ENCODE measurements at regions not wholly inside any gene's neighbourhood (a gene's known extent, or its start where the extent isn't known, plus 50 kb on each side); places are given as distances from the start of the nearest gene placed in this dataset.

DNA sequence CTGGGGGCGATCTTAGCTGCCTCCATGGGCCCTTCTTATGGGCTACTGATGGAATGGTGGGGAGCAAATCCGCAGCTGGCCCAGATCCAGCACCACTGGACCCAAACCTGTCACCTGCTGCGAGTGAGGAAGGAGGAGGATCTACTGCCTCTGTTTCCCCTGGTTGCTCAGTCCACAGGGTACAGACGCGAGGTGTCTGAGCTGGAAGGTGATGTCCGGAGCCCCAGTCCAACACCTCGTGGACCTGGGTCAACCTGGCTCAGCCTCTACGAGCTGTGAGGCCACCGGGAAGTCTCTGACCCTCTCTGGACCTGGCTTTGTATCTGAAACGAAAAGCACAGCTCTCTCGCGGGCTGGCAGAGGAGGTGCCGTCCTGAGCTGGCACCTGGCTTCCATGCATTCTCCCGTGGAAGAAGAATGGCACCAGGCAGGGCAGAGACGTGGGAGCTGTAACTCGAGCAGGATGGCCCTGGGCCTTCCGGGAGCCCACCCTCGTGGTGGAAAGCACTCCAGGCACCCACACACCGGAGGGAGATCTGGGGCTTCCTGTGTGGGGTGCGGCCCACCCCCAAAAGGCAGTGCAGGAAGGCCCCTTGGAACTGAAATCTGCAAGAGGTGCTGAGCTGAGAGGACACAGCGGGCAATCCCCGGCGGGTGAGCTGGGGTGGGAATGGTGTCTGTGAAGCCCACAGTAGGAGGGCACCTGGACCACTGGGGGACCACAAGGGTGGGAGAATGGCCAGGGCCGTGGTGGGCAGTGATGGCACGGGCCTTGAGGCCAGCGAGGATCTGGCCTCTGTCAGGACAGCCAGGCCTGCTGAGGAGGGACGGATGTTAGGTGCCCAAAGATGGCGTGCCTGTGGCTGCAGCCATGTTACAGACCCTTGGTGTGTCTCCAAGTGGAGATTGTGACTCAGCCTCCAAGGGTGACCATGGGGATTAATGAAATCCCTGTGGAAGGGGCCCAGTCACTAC, 133.4 kb downstream of the OLFM1 start:
- DNase-seq: no peak

DNA sequence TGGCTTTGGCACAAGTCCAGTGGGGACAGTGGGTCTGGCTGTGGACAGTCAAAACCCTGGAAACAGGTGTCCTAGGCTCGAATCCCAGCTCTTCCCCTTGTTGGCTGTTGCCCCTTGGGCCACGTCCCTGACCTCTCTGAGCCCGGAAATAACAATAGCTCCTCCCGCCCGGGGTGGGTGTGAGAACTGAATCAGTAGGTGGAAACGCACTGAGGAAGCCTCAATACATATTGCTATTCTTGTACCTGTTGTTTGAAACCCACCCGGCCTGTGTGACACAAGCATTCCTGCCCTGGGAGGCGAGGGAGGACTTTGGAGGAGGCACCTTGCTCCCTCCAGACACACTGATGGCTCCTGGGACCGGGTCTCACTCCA, 134.1 kb downstream of the OLFM1 start:
- DNase-seq: no peak

DNA sequence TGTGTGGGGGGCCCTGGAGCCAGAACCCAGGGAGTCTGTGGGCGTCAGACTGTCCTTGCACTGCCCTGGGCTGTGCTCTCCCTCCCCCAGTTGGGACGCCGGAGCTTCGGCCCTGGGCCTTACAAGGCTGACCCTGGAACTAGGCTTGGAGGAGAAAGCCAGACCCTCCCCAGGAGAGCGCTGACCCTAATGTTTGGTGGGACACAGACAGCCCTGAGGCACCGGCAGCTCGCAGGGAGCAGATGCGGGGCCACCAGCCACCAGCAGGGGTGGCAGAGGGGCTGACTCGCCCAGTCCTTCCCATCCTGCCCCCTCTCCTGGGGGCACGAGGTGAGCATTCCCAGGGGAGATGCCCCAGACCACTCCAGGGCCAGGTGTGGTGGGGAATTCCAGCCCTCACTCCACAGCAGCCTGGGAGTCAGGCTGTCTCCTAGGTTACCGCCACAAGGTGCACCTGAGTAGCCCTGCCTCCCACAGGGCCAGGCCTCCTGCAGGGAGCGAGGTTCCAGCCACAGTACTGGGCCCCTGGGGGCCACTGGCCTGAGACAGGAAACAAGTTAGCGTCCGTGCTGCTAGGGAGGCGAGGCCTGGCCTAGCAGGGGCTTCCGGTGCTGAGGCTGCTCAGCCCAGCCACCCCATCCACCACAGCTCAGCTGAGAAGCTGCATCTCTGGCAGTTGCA, 134.6 kb downstream of the OLFM1 start:
- DNase-seq: no peak

DNA sequence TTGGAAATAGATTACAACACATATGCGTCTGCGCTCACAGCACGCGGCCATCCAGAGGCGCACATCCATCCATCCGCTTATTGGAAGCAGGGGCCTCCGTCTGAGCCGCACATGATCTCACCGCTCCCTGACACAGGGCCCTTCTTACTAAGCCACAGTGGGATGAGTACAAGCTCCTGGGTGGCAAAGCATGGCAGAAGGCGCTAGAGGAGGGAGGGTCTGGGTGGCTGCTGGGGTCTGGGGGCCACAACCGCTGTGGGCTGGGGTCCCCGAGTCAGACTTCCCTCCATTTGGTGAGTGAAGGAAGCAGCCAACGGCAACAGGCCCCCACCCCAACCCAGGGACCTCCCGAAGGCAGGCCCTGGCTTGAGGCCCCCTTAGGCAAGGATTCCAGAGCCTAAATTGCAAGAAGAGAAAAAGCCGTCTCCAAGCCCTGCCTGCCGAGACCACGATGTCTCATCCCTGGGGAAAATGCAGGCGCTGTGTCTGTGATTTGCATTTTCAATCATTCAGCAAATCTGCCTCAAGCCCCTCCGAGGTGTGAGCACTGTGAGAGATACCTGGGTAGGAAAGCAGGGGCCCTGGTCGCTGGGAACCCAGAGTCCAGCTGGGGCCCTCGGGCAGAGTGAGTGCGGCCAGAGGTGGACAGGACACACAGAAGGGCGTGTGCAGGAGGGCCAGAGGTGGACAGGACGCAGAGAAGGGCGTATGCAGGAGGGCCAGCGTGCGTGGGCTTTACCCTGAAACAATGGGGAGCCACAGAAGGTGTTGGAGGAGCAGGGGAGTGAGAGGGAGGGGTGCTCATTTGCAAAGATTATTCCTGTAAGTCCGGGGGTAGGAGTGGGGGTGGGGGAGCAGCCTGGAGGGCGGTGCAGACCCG, 135.7 kb downstream of the OLFM1 start:
- no peak for DNase-seq

DNA sequence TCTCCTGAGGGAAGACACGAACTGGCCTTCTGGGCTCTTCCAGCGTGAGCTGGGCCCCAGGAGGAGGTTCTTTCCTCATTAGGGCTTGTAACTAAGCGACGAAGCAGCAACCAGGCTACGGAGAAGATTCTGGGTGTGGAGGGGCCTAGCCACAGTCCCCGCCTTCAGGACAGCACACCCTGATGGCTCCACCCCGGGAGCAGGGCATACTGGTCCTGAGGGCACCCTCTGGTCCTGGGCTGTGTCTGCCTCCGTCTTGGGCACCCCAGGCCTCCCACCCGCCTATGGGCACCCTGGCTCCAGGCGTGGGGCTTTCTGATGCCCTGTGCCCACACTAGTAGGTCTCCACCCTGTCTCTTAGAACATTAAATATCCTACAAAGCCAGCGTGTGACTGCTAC, 136.4 kb downstream of the OLFM1 start:
- no peak for DNase-seq

DNA sequence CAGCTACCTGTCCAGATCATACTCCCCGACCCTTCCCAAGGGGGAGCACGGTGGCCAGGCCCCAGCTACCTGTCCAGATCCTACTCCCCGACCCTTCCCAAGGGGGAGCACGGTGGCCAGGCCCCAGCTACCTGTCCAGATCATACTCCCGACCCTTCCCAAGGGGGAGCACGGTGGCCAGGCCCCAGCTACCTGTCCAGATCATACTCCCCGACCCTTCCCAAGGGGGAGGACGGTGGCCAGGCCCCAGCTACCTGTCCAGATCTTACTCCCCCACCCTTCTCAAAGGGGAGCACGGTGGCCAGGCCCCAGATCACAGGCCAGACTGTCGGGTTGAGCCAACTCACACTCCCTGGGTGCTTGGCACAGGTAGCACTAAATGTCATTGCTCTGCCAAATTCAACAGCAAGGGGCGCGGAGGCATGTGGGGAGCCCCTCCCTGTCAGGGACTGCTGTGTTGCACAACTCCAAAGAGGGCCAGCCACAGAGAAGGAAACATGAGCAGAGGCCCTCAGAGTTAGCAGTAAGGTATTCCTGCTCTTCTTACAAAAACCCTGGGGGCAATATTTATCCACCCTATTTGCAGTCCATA, 136.9 kb downstream of the OLFM1 start:
- DNase-seq: no peak

DNA sequence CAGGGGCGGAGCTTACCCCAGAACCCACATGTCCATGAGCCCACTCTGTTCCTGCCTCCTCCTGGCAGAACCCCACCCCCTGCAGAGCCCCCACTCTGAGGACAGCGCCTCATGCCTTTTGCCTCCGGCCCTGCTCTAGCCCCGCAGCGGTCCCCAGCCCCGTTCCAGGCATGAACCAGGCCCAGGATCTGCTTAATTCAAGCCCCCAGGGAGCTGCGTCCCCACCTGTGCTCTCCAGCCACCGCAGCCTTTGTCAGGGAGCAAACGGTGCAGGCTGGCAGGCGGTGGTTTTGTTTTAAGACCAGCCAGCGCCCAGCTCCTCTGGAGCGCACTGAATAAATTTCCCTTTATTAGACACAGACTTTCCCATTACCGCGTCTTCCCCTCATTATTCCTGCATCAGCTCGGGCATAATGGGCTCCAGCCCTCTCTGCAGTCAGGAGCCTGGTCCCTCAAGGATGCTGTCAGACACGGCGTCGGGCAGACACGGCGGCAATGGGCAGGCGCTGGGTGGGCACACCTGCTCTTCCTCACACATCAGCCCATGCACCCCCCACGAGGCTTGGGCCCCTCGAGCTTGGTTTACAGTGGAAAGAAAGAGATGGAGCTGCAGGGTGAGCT, 137.6 kb downstream of the OLFM1 start:
- DNase-seq: no peak

DNA sequence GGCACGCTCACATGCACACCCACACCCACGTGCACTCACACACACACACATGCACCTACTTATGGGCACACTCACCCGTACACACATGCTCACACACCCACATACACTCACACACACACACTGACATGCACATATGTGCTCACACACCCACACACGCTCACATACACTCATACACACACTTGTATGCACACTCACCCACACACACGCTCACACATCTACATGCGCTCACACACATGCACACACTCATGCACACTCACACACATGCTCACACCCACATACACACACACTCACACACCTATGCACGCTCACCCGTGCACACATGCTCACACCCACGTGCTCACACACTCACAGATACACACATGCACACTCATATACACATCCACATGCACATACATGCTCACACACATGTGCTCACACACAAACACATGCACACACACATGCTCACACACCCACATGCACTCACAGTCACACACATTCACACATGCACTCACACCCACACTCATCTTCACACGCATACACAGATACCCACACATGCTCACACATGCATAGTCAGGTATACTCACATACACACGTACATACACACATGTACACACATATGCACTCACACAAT, 138.3 kb downstream of the OLFM1 start:
- DNase-seq: no peak

DNA sequence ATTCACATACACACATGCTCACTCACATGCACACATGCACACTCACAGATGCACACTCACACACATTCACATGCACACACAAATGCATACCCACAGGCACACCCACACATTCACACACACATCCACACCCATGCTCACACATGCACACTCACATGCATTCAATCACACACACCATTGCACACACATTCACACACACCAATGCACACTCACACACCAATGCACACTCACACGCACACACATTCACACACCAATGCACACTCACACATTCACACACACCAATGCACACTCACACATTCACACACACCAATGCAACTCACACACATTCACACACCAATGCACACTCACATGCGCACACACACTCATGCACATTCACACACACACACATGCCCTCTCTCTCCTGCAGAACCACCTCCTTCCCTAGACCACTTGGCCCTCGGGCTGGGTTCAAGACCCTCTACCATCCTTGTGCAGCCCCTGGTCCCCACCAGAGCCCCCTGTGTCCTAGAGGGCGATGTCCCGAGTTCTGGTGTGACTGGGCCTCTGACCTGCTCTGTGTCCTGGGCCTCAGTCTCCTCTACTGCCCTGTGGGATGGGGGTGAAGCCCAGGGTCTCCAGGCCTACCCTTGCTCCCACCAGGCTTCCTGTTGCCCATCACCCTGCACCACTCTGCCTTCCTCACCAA, 139.0 kb downstream of the OLFM1 start:
- no peak for DNase-seq

DNA sequence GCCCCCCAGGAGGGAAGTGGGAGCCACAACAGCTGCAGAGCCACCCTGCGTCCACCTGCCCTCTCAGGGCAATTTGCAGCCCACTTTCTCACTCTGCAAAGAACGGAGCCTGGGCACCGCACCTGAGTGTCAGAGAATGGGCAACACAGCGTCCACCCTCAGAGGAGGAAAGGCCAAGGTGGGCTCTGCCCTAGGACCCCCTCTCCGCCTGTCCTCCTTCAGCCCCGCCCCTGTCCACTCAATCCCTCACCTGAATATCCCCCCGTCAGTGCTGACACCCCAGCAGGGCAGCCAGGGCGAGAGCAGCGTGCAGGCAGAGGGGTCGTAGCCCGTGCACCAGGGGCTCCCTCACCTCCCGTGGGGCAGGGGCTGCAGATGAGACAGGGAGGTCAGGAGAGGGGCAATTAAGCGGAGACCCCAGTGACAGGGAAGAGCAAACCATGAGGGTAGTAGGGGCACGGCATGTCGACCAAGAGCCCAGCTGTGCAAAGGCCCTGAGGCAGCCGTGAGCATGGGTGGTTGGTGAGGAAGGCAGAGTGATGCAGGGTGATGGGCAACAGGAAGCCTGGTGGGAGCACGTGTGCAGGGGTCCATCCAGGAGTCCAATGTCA, 140.3 kb downstream of the OLFM1 start:
- no peak for DNase-seq

DNA sequence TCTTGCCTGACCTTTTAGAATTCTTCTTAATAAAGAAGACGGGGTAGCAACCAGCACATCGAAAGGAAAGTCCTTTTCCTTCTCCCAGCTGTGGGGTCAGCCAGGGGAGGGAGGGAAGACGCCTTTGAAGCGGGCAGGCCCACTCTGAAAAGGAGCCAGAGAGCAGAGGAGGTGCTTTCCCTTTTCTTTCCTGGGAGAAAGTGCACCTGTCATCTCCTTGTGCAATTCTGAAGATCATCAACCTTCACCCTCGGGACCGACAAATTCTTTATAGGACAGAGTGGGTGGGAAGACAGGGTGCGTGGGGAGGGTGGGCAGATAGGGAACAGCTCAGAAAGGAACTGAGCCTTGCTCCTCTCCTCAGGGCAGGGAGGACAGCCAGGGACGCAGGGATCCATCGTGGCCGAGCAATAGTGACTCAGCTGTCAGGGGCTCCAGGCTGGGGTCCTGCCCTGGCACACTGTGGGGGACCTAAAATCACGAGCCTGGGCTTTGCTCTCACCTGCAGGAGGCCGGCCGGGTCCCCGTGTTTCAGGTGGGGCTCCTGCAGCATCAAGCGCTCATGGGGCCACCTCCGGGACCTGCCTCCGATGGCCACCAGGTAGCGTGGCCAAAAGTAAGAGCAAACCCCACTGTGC, 141.0 kb downstream of the OLFM1 start:
- no peak for DNase-seq

DNA sequence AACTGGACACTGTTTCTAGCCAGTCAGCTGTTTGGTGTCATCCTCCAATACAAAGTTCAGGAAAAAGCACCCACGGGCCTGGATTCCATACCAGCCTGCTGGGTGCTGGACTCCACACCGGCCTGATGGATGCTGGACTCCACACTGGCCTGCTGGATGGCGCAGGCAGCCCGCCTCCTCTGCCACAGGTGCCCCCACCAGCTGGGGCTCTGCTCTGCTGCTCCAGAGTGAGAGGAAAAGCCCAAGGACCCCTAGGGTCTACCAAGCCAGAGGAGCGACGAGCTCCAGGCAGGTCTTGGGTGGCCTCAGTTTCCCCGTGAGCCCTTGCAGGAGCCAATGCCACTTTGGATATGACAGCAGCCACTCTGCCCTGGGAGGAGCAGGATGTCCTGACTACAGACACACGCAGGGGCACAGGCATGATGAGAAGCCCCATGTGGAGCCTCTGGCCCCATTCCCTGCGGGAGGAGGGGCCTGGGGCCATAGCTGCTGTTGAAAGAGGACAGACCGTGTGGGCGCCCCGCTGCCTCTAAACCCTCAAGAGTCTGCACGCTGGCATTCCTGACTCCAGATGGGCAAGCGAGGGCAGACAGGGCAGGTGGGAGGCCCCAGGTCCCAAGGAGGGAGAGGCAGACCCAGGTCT, 141.6 kb downstream of the OLFM1 start:
- DNase-seq: no peak

DNA sequence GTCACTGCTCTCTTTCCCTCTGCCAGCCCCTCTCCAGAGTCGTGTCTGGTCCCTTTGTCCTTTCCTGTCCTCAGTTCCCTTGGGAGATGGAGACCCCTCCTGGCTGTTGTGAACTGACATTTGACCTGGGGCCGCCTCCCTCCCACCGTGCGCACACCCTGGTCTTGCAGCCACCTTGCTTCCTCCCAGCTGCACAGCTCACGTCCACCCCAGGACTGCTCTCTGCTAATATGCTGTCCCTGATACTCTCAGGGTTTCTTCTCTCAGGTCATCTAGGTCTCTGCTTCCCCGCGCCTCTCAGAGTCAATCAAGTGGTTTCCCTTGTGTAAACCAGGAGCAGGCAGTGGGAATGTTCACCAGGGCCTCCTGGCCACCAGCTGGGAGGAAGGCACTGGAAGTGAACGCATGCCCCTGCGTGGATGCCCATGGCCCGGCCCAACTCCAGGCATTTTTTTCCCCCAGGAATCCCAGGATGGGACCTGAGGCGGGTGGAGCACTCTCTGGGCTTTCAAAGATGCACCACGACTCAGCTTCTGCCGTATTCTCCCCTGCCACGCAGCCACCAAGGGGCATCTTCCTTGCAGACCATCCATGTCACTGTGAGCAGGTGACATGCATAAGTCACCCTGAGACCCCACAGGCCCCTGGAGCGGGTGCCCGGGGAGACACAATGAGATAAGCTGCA, 142.4 kb downstream of the OLFM1 start:
- DNase-seq: no peak

DNA sequence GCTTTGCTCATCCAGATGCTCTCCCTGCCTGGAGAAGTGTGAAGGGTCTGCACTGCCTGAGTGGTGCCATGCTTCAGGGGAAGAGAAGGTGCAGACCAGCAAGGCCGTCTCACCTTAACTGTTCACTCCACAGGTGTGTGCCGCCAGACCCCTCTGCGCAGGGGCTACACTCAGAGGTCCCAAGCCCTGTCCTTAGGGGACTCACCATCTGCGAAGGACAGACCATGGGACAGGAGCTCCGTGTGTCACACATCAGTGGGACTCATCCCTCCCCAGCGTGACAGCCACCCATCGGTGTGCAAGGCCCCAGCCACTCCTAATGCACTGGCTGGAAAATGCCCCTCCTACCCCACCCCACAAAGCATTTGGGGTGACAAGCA, 142.9 kb downstream of the OLFM1 start:
- DNase-seq: no peak

DNA sequence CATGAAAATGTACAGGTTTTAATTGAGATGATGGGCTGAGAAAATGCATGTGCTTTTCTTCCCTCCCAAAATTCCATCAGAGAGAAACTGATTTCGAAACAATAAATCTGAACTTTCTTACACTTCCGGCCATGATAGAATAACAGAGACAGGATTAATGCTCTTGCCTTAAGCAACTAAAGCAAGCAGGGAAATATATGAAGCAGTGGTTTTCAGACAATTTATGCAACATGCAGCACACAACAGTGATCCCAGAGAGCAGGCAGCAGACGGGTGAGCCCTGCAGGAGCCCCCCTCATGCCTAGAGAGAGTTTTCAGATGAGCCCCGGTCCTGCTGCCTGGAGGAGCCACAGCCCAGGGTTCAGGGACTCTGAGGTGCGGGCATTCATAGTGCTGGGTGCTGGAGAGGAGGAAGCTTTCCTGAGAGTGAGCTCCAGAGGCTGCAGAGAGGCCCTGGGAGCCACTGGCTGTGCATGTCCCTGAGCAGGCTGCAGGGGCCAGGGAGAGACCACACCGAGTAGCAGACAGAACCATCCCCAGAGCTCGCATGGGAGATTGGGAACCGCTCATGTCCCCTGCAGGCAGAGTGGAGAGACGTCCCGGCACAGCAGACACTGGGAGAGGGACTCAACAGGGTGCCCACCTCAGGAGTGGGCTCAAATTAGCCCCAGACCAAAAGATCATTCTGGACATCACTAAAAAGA, 143.5 kb downstream of the OLFM1 start:
- DNase-seq: no peak

DNA sequence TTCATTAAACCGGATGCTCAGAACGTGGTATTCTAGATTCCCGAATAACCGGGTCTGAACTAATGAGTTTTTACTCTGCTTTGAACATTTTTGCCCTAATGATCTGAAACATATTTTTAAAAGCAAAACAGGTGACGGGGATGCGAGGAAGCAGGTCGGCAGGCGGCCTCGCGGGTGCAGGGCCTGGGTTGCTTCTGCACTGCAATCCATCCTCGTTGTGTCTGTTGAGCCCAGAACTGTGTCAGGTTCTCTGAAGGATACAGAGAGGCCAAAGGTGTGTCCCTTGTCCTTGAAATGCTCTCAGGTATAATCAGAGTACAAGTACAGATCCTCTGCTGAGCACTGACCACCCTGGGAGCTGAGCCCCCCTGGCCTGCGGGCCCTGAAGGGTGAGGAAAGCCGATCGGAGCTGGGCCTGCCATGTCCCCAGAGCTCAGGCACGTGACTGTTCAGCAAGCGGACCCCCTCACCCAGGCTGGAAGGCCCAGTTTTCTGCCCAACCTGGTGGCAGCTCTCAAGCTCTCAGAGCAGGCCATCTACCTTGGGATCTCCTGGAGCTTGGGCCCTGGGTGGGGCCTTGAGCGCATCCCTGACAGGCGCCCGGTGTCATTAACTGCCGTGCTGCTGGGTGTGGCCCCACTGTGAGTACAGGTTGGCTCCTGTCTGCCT, 151.8 kb downstream of the OLFM1 start:
- no peak for DNase-seq

DNA sequence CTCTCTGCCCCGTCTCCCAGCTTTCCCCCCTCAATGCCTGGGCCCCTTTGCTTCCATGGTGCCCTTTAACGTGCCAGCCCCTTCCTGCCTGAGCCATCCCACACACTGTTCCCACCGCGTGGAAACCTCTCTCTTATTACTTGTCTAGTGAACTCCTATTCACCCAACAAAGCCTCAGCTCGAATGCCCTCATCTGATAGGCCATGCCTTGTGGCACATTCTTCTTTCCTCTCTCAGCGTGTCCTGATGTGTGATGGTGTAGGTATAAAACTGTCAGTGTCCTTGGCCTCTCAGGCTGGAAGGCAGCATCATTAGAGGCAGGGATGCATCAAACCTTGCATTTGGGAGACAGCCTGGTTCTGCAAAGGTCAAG, 152.3 kb downstream of the OLFM1 start:
- no peak for DNase-seq

DNA sequence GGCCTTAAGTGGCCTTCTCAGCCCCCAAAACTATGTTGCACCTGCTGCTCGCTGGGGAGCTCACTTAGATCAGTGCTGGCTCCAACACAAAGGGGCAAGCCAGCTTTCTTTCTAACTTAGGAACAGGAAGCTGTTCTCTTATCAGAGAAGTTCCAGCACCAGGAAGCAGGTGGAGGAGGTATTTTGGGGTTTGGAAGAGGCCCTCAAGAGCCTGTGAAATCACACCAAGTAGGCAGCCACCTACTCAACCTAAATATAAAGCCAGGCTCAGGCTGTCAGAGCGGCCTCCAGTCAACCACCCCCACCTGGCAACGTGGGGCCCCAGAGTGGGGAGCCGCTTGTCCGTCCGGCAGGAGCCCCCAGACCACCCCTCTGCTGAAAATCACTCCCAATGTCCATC, 152.8 kb downstream of the OLFM1 start:
- no peak for DNase-seq
